Stomach (tissue), 8 donors: ENCODE measurements at regions not wholly inside any gene's neighbourhood (a gene's known extent, or its start where the extent isn't known, plus 50 kb on each side); places are given as distances from the start of the nearest gene placed in this dataset.
A peak's percentile ranks its signal among the peaks of the same experiment; 100 is the strongest.

Source experiments
- DNase-seq, 2 donors: peaks; one replicate each; pipeline versions ENCODE4 v3.0.0 to v3.0.0-alpha.2; 2013 to 2019
- H3K27ac ChIP-seq, 5 donors: fragments of 200-600 bp in 4 of 5; sonication (generic) in 4 of 5; one replicate each; pipeline ENCODE4 v1.5.1; 2013 to 2019; ENCODE audit warnings: mild to moderate bottlenecking in 1 of 5, moderate library complexity in 1 of 5
- H3K27me3 ChIP-seq, 3 donors: fragments of 200-600 bp; sonication (generic); one replicate each; pipeline ENCODE4 v1.5.1; 2017 to 2019; ENCODE audit warnings: mixed run types in 1 of 3
- H3K36me3 ChIP-seq, 4 donors: fragments of 200-600 bp; sonication (generic); 1 replicate in 3 of 4; 2 replicates in 1 of 4; pipeline ENCODE4 v1.5.1; 2016 to 2019
- H3K4me1 ChIP-seq, 4 donors: fragments of 200-600 bp; sonication (generic); one replicate each; pipeline ENCODE4 v1.5.1; 2016 to 2019
- H3K4me3 ChIP-seq, 4 donors: fragments of 200-600 bp; sonication (generic) in 3 of 4; one replicate each; pipeline ENCODE4 v1.5.1; 2016 to 2019; ENCODE audit warnings: mild to moderate bottlenecking in 1 of 4
- H3K9me3 ChIP-seq, 4 donors: fragments of 200-600 bp; sonication (generic); one replicate each; pipeline ENCODE4 v1.5.1; 2016 to 2019
- CTCF ChIP-seq, 7 experiments: fragments of 450-650 bp in 4 of 7; fragments of 200-600 bp in 3 of 7; sonication (generic) in 3 of 7; IDR thresholded peaks; one replicate each; pipeline ENCODE4 v1.5.1; 2016 to 2019; ENCODE audit warnings: antibody characterized with exemption in 7 of 7, control low read depth in 2 of 7, mild to moderate bottlenecking in 1 of 7
- EP300 ChIP-seq: sonication (generic); formaldehyde crosslinking; IDR thresholded peaks from one replicate; pipeline ENCODE4 v1.6.1; 2017; ENCODE audit warnings: antibody characterized with exemption
- POLR2A ChIP-seq, 4 donors: fragments of 450-650 bp; IDR thresholded peaks; one replicate each; pipeline ENCODE4 v1.6.1; 2016; ENCODE audit warnings: antibody characterized with exemption in 4 of 4, control low read depth in 2 of 4, mild to moderate bottlenecking in 1 of 4, moderate library complexity in 1 of 4
- POLR2AphosphoS5 ChIP-seq, 3 donors: sonication (generic); formaldehyde crosslinking; IDR thresholded peaks; one replicate each; pipeline ENCODE4 v1.6.1; 2016; ENCODE audit warnings: antibody characterized with exemption in 3 of 3
- WGBS, 5 donors: extraction: QIAGEN DNeasy Blood & Tissue Kit in 3 of 5; methylation state at CpG; one replicate each; pipeline versions ENCODE4 v1.1.5 to v1.1.7; 2013 to 2018; 5-methylcytosine and 5-hydroxymethylcytosine counted together
- intact Hi-C: fragments of 100-400 bp; cut with DNase I; formaldehyde crosslinking; loops from one replicate; pipeline ENCODE4 v1.15.1; 2023; ENCODE audit warnings: low total_unique reads
- donor health status: healthy with polysubstance abuse.
- donor health status: Bipolar disorder and iron deficiency.
- donor health status: healthy.

- peaks cover 4 to 24% (median 15%) of the 10 kb centered on the region in 4 donors for H3K4me1 ChIP-seq
- peak in 1 of 2 donors; percentile 75 for DNase-seq
- H3K36me3 ChIP-seq, result no peaks in the 10 kb centered on the region
- H3K27me3 ChIP-seq, result peaks cover 0 to 12% (median 2%) of the 10 kb centered on the region in 3 donors
- TF ChIP-seq POLR2A (IDR thresholded peaks at IDR 0.05), result no peak
- TF ChIP-seq CTCF (IDR thresholded peaks at IDR 0.05), result peak in 5 of 7 experiments; percentile 35 to 67 (median 50)
- intact Hi-C loops, result loop anchor here (5.0 kb wide), 1 partner anchor 1698 kb away; no protein-coding TSS in a partner anchor
- no peak overlapping the region for H3K27ac ChIP-seq
- 14 to 26% (median 17%) methylated on average over 5 of the region's 5 CpGs for WGBS, 5 donors
- H3K9me3 ChIP-seq, result no peaks in the 10 kb centered on the region
- H3K4me3 ChIP-seq, result no peak overlapping the region
Measured at GRCh38 chr5:50958852-50959457, 292.5 kb downstream of the PARP8 start.

DNA sequence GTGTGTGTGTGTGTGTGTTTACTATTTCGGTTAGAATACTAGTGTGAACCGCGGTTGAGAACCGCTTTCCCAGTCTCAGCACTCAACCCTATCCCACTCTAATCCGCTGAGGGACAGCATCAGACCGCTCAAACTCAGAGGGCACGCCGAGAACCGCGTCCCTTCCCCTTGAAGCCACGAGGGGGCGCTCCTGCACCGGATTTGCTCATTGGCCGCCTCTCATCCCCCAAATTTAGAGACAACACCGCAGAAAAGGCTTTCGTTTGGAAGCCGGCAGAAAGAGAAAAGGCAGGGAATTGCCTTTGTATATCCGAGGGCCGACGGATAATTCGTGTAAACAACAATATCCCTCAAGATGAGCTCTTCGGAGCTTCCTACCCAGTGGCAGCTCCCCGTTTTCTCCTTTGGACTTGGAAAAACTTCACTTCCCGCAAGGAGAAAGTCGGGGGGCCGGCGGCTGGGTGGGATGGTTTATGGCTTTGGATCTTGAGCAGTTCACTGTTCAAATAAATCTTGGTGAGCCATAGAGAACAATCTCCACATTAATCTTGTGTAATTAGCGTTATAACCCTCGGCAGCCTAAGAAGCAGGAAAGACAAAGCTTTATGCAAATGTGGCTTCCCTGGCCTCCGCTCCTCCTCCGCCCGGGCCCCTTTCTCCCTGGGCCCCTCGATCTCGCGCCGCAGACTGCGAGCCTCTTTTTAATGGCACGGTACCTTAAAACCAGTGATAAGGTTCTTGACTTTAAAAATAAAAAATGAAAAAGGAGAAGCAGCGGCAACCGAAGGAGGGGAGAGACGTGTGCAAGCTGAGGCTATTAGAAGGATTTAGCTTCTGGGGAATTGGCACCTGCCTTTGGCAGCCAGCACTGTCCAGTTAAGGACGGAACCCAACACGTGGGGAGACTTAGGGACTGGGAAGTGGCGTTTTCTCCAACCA is 296.8 kb downstream of the PARP8 start:
- Histone ChIP-seq H3K36me3 (no peaks in the 10 kb centered on the region), H3K4me1 (peaks cover 4 to 42% (median 28%) of the 10 kb centered on the region in 4 donors), H3K27me3 (peaks cover 0 to 46% (median 13%) of the 10 kb centered on the region in 3 donors), H3K27ac (peak overlapping the region; percentile 15 to 91 (median 91)), H3K4me3 (peak overlapping the region; percentile 45 to 65 (median 63)), H3K9me3 (no peaks in the 10 kb centered on the region)
- 1 to 2% (median 1%) methylated on average over 43 to 44 of the region's 44 CpGs for WGBS, 5 donors
- intact Hi-C loops, result loop anchor here (5.0 kb wide), 1 partner anchor 1044 kb away; no protein-coding TSS in a partner anchor
- TF ChIP-seq CTCF (IDR thresholded peaks at IDR 0.05) (peak in 6 of 7 experiments; percentile 62 to 99 (median 94)), POLR2AphosphoS5 (IDR thresholded peaks at IDR 0.05) (peak in 2 of 3 donors; percentile 34 to 63), POLR2A (IDR thresholded peaks at IDR 0.05) (no peak), EP300 (no peak)
- peak; percentile 88 to 94 for DNase-seq

- 27 to 46% (median 35%) methylated on average over 33 of the region's 33 CpGs for WGBS, 5 donors
- Histone ChIP-seq H3K27ac (peak overlapping the region; percentile 50 to 91 (median 91)), H3K27me3 (peaks cover 0 to 56% (median 13%) of the 10 kb centered on the region in 3 donors), H3K4me3 (peak overlapping the region; percentile 45 to 65 (median 63)), H3K4me1 (peaks cover 4 to 46% (median 34%) of the 10 kb centered on the region in 4 donors), H3K9me3 (no peaks in the 10 kb centered on the region), H3K36me3 (no peaks in the 10 kb centered on the region)
- intact Hi-C loops, result loop anchor here (5.0 kb wide), 1 partner anchor 1043 kb away; no protein-coding TSS in a partner anchor
- DNase-seq, result peak in 1 of 2 donors; percentile 66
- TF ChIP-seq POLR2A (IDR thresholded peaks at IDR 0.05) (no peak), CTCF (IDR thresholded peaks at IDR 0.05) (no peak), EP300 (no peak), POLR2AphosphoS5 (IDR thresholded peaks at IDR 0.05) (no peak)
Measured at GRCh38 chr5:50963971-50964745, 297.7 kb downstream of the PARP8 start.
